B cell (primary cell): ENCODE measurements at regions not wholly inside any gene's neighbourhood (a gene's known extent, or its start where the extent isn't known, plus 50 kb on each side); places are given as distances from the start of the nearest gene placed in this dataset.
"Not testable (repeated sequence)": the region's sequence is repeated elsewhere in the genome, so short reads cannot be mapped to it uniquely, and the experiment has no call there.

Experiments
- ATAC-seq: fragments of 200-7000 bp; cut with Tn5 transposase; one replicate; pipeline ENCODE4 v1.10.0; 2021; ENCODE audit warnings: low read depth, mild to moderate bottlenecking, moderate number of reproducible peaks, moderate library complexity
- CTCF ChIA-PET: fragments of 350-600 bp; sonication (Branson Sonifier 250); formaldehyde crosslinking; loops from one replicate; lab custom pipeline; 2021; ENCODE audit warnings: antibody characterized with exemption, inconsistent platforms; lab: Charles Lee
- POLR2A ChIA-PET: fragments of 350-600 bp; sonication (Branson Sonifier 250); formaldehyde crosslinking; loops from one replicate; lab custom pipeline; 2021; ENCODE audit warnings: antibody characterized with exemption; lab: Charles Lee
- DNase-seq: peaks from one replicate; pipeline ENCODE4 v3.0.0; 2013
- H2AFZ ChIP-seq: 2 replicates; pipeline ENCODE4 v1.6.1; 2012; ENCODE audit warnings: mild to moderate bottlenecking, low read depth, low read length; ENCODE audit not compliant: insufficient read depth, poor library complexity, severe bottlenecking
- H3K27ac ChIP-seq, 2 donors: 1 replicate in 1 of 2; 2 replicates in 1 of 2; pipeline ENCODE4 v1.5.1; 2012 to 2013; ENCODE audit warnings: low read length in 2 of 2, mild to moderate bottlenecking in 2 of 2, moderate library complexity in 1 of 2
- H3K27me3 ChIP-seq, 4 experiments: fragments of 200-600 bp in 1 of 4; sonication (generic) in 1 of 4; replicated peaks in 1 of 4; 1 replicate in 2 of 4; 2 replicates in 2 of 4; pipeline versions ENCODE4 v1.6.1 to v1.7.0; 2013 to 2016; ENCODE audit warnings: low read length in 3 of 4, mild to moderate bottlenecking in 2 of 4, mixed read lengths in 1 of 4, moderate library complexity in 1 of 4; ENCODE audit not compliant: insufficient read depth in 4 of 4, control insufficient read depth in 3 of 4; ENCODE audit errors: control extremely low read depth in 1 of 4
- H3K36me3 ChIP-seq, 2 experiments: replicated peaks in 1 of 2; 1 replicate in 1 of 2; 2 replicates in 1 of 2; pipeline versions ENCODE4 v1.6.1 to v1.7.1; 2013; ENCODE audit warnings: low read length in 1 of 2; ENCODE audit not compliant: insufficient read depth in 2 of 2, control insufficient read depth in 1 of 2; ENCODE audit errors: control extremely low read depth in 1 of 2, extremely low read depth in 1 of 2
- H3K4me1 ChIP-seq, 2 donors: fragments of 200-600 bp in 1 of 2; sonication (generic) in 1 of 2; 1 replicate in 1 of 2; 2 replicates in 1 of 2; pipeline versions ENCODE4 v1.5.1 to v1.6.1; 2013 to 2017; ENCODE audit warnings: low read length in 2 of 2; ENCODE audit not compliant: control insufficient read depth in 2 of 2, insufficient read depth in 2 of 2
- H3K4me2 ChIP-seq: replicated peaks from 2 replicates; pipeline ENCODE3; 2012; ENCODE audit warnings: mild to moderate bottlenecking, low read depth, low read length; ENCODE audit not compliant: poor library complexity, severe bottlenecking
- H3K4me3 ChIP-seq, 5 experiments: fragments of 200-600 bp in 1 of 5; sonication (generic) in 1 of 5; 1 replicate in 3 of 5; 2 replicates in 2 of 5; pipeline versions ENCODE4 v1.5.1 to v1.7.0; 2011 to 2016; ENCODE audit warnings: low read length in 4 of 5, mild to moderate bottlenecking in 4 of 5, low read depth in 2 of 5, control low read depth in 1 of 5, moderate library complexity in 1 of 5; ENCODE audit not compliant: insufficient read depth in 1 of 5; ENCODE audit errors: control extremely low read depth in 1 of 5, extremely low read depth in 1 of 5
- H3K79me2 ChIP-seq: fragments of 200-600 bp; sonication (generic); one replicate; pipeline ENCODE4 v1.6.0; 2016; ENCODE audit warnings: low read length; ENCODE audit not compliant: control insufficient read depth, insufficient read depth
- H3K9ac ChIP-seq: fragments of 200-600 bp; sonication (generic); 2 replicates; pipeline ENCODE4 v1.6.1; 2017; ENCODE audit warnings: mild to moderate bottlenecking, low read length, moderate library complexity
- H3K9me3 ChIP-seq, 3 donors: one replicate each; pipeline versions ENCODE4 v1.6.1 to v1.7.1; 2013; ENCODE audit warnings: low read length in 2 of 3; ENCODE audit not compliant: control insufficient read depth in 2 of 3, insufficient read depth in 1 of 3; ENCODE audit errors: control extremely low read depth in 1 of 3
- H4K20me1 ChIP-seq: 2 replicates; pipeline ENCODE4 v1.6.0; 2012; ENCODE audit warnings: mild to moderate bottlenecking, low read length; ENCODE audit not compliant: insufficient read depth, control insufficient read depth, poor library complexity, severe bottlenecking
- H3K27ac Mint-ChIP-seq: one replicate; pipeline ENCODE4 v1.8.0; 2021; ENCODE audit warnings: mixed read lengths
- H3K27me3 Mint-ChIP-seq: one replicate; pipeline ENCODE4 v1.8.0; 2021; ENCODE audit warnings: mixed read lengths
- H3K4me1 Mint-ChIP-seq: one replicate; pipeline ENCODE4 v1.8.0; 2021; ENCODE audit warnings: mixed read lengths
- H3K4me3 Mint-ChIP-seq: one replicate; pipeline ENCODE4 v1.8.0; 2021; ENCODE audit warnings: mixed read lengths
- H3K9me3 Mint-ChIP-seq: one replicate; pipeline ENCODE4 v1.8.0; 2022; ENCODE audit warnings: mixed read lengths; ENCODE audit not compliant: insufficient read depth
- CTCF ChIP-seq: fragments of 200-600 bp; IDR thresholded peaks from one replicate; pipeline ENCODE4 v1.8.0; 2022; ENCODE audit warnings: antibody characterized with exemption, mild to moderate bottlenecking
- EZH2 ChIP-seq: IDR thresholded peaks from 2 replicates; pipeline ENCODE4 v1.6.1; 2012; ENCODE audit warnings: borderline replicate concordance, low read depth, mild to moderate bottlenecking, moderate library complexity, low read length; ENCODE audit not compliant: insufficient read depth, poor library complexity, severe bottlenecking
- WGBS: methylation state at CpG from one replicate; pipeline ENCODE4 v1.1.5; 2013; ENCODE audit warnings: missing lambda C conversion rate; ENCODE audit not compliant: insufficient coverage; 5-methylcytosine and 5-hydroxymethylcytosine counted together
- intact Hi-C: fragments of 100-400 bp; cut with micrococcal nuclease; formaldehyde crosslinking; loops from one replicate; pipeline ENCODE4 v1.10.0; 2022

DNA sequence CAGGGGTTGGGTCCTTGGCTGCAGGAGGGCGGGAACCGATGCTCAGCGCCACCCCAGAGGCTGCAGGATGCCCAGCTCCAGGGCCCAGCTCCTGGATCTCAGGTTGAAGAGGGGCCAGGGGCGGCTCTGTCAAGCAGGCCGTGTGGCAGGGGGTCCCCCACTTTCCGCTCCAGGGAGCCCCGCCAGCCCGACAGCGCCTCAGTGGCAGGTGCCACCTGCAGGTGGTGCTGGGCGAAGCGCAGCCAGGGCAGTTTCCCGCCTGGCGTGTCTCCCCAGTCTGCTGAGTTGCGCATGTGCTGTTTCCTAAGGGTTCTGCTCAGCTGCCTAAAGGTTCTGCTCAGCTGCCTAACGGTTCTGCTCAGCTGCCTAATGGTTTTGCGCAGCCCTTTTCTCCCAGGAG is 442.1 kb downstream of the POTEH start:
- H4K20me1 ChIP-seq: no peaks in the 10 kb centered on the region
- WGBS: 70% methylated on average over 16 of the region's 16 CpGs
- intact Hi-C loops: no loop called here
- no peaks in the 10 kb centered on the region for H3K4me1 ChIP-seq
- no peaks in the 10 kb centered on the region for H3K36me3 ChIP-seq
- Mint-ChIP-seq H3K4me1 (no peaks in the 10 kb centered on the region), H3K27me3 (no peaks in the 10 kb centered on the region), H3K9me3 (no peaks in the 10 kb centered on the region), H3K4me3 (no peak overlapping the region), H3K27ac (no peak overlapping the region)
- peaks cover 0 to 17% (median 0%) of the 10 kb centered on the region in 3 donors for H3K9me3 ChIP-seq
- H3K79me2 ChIP-seq: no peaks in the 10 kb centered on the region
- no peak overlapping the region for H3K4me3 ChIP-seq
- H2AFZ ChIP-seq: no peak overlapping the region
- no peaks in the 10 kb centered on the region for H3K27me3 ChIP-seq
- ChIA-PET CTCF (no interaction called here), POLR2A (no interaction called here)
- H3K4me2 ChIP-seq: no peak overlapping the region
- TF ChIP-seq EZH2 (no peak), CTCF (no peak)
- no peak for ATAC-seq
- DNase-seq: no peak
- H3K9ac ChIP-seq: no peak overlapping the region
- H3K27ac ChIP-seq: no peak overlapping the region

- H3K4me2 ChIP-seq, H3K27me3 Mint-ChIP-seq, H3K4me1 Mint-ChIP-seq, H3K27ac Mint-ChIP-seq, POLR2A ChIA-PET, H3K36me3 ChIP-seq, H3K9me3 Mint-ChIP-seq, H4K20me1 ChIP-seq, H3K9ac ChIP-seq, H3K4me3 Mint-ChIP-seq, H3K27me3 ChIP-seq, H2AFZ ChIP-seq, H3K27ac ChIP-seq, H3K4me1 ChIP-seq, CTCF ChIA-PET, ATAC-seq, H3K4me3 ChIP-seq, intact Hi-C loops, DNase-seq, H3K79me2 ChIP-seq: not testable (repeated sequence)
- H3K9me3 ChIP-seq: peaks cover 0 to 17% (median 0%) of the 10 kb centered on the region in 3 donors
- WGBS: 92% methylated on average over 2 of the region's 13 CpGs
Measured at GRCh38 chr22:16132598-16132997, 442.8 kb downstream of the POTEH start.

DNA sequence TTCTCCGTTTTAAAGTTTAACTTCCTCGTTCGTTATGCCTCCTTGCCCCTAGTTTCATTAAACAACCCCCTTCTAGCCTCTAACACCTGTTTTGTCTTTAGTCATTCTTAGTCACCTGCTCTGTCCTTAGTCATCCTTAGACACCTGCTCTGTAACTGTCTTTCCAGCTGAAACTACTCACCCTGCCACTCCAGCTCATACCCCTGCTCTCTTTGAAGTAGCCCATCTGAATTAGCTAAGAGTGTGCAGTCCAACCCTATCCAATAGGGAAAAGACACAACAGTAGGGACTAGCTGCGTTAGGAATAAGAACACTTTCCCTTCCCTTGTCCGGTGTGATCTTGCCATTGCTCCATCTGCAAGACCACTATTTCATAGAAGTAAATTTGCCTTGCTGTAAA is 446.5 kb downstream of the CCT8L2 start:
- intact Hi-C loops, H3K36me3 ChIP-seq, H3K9ac ChIP-seq: not testable (repeated sequence)

More for the DNA sequence above, 446.5 kb downstream of the CCT8L2 start:
- POLR2A ChIA-PET, CTCF ChIA-PET, H3K27me3 ChIP-seq, H3K79me2 ChIP-seq, H3K9me3 Mint-ChIP-seq, ATAC-seq, H4K20me1 ChIP-seq, H3K9me3 ChIP-seq, H3K4me1 Mint-ChIP-seq, DNase-seq, H3K27ac Mint-ChIP-seq, H3K4me3 ChIP-seq, H3K27ac ChIP-seq, H3K4me1 ChIP-seq, H3K4me3 Mint-ChIP-seq, H3K27me3 Mint-ChIP-seq, H3K4me2 ChIP-seq, H2AFZ ChIP-seq: not testable (repeated sequence)
- 57% methylated on average over 3 of the region's 5 CpGs for WGBS
